ENCODE measurements at regions not wholly inside any gene's neighbourhood (a gene's known extent, or its start where the extent isn't known, plus 50 kb on each side); places are given as distances from the start of the nearest gene placed in this dataset.

- DNase-seq (ENCODE audit: low read depth) = no peak
- H3K4me3 ChIP-seq (ENCODE audit: low read depth, low read length) = no peak overlapping the region
- no peak for TF ChIP-seq CTCF (conservative IDR thresholded peaks at IDR 0.05; ENCODE audit: low read depth, low read length)
These were observed 52.0 kb upstream of the NPTX2 start for GRCh38 chr7:98565103-98565502.

DNA sequence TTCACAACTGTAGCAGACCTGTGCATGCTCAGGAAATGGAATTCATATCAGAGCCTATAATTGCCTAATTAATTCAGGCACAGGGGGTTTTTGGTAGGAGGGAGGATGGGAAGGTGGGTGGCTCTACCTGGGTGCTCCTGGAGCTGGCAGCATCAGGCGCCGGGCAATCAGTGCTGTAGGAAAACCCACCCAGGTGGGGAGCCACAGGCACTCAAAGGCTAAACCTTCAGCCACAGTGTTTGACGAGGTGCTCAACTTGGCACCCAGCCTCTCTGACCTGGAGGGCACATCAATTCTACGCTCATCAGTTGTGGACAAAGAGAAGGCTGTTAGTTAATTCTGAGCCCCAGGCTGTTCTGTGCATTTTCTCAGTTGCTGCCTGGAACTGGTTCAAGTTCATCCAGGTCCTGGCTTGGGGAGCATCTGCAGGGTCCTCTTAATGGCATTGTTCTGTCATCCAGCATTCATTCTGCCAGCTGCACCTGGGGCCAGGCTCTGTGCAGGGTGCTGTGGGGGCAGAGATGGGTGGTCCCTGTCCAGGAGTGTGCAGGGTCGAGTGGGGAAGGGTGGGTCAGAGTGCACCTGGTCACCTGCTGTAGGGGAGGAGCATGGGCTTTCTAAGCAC lies 54.1 kb upstream of the NPTX2 start:
- no peak overlapping the region for H3K4me3 ChIP-seq (ENCODE audit: low read depth, low read length)
- DNase-seq (ENCODE audit: low read depth) = no peak
- no peak for TF ChIP-seq CTCF (conservative IDR thresholded peaks at IDR 0.05; ENCODE audit: low read depth, low read length)

GRCh38 chr7:98562381-98562823 lies 54.7 kb upstream of the NPTX2 start:
- TF ChIP-seq CTCF (conservative IDR thresholded peaks at IDR 0.05; ENCODE audit: low read depth, low read length) = no peak
- H3K4me3 ChIP-seq (ENCODE audit: low read depth, low read length) = no peak overlapping the region
- no peak for DNase-seq (ENCODE audit: low read depth)

DNA sequence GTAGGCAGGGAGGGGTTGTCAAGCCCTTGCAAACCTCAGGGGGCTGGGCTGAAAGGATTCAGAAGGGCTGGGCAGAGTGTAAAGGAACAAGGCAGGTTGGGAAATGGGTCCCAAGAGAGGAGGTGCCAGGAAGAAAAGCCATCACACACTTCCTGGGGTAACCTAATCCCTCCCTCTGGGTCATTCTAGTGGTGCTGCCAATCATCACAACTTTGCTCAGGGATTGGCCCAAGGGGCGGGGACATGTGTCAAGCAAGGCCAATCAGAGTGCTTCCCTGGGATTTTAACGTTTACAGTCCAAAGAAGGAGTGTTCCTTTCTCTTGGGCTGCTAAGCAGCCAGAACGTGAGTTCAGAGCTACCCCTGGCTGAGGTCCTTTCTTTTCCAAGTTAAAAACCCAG lies 57.1 kb upstream of the NPTX2 start:
- no peak for TF ChIP-seq CTCF (conservative IDR thresholded peaks at IDR 0.05; ENCODE audit: low read depth, low read length)
- DNase-seq (ENCODE audit: low read depth) = no peak
- H3K4me3 ChIP-seq (ENCODE audit: low read depth, low read length) = no peak overlapping the region

GRCh38 chr7:98559219-98559618 lies 57.9 kb upstream of the NPTX2 start:
- no peak for TF ChIP-seq CTCF (conservative IDR thresholded peaks at IDR 0.05; ENCODE audit: low read depth, low read length)
- no peak overlapping the region for H3K4me3 ChIP-seq (ENCODE audit: low read depth, low read length)
- no peak for DNase-seq (ENCODE audit: low read depth)

DNA sequence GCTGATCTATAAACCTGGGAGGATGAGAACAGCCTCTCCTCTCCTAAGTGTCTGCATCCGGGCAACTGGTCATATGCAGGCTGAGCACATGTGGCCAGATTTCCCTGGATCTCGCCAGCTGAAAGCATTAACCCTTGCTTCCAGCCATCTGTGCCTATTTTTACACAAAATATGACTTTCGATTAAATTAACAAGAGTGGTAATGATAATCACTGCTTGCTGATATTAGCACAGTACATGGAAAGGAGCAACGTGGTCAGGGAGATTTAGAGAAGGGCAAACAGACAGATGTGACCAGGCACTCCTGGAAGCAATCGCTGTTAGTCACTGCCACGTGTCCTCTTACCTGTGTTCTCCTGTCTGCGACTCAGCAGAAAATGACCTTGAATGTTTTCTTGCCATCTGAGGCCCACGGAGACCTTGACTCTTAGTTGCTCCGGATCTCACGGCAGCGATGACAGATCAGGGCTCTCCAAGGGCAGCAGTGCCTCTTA lies 59.5 kb upstream of the NPTX2 start:
- TF ChIP-seq CTCF (conservative IDR thresholded peaks at IDR 0.05; ENCODE audit: low read depth, low read length) = no peak
- no peak for DNase-seq (ENCODE audit: low read depth)
- H3K4me3 ChIP-seq (ENCODE audit: low read depth, low read length) = no peak overlapping the region

GRCh38 chr7:98556288-98556687 lies 60.8 kb upstream of the NPTX2 start:
- no peak for TF ChIP-seq CTCF (conservative IDR thresholded peaks at IDR 0.05; ENCODE audit: low read depth, low read length)
- no peak overlapping the region for H3K4me3 ChIP-seq (ENCODE audit: low read depth, low read length)
- no peak for DNase-seq (ENCODE audit: low read depth)

Data from epithelial cell of proximal tubule (primary cell).